GM18498 (cell line): ENCODE measurements at regions not wholly inside any gene's neighbourhood (a gene's known extent, or its start where the extent isn't known, plus 50 kb on each side); places are given as distances from the start of the nearest gene placed in this dataset.
"Not testable (repeated sequence)": the region's sequence is repeated elsewhere in the genome, so short reads cannot be mapped to it uniquely, and the experiment has no call there.

Source experiments
- ATAC-seq: cut with Tn5 transposase; IDR thresholded peaks from one replicate; pipeline ENCODE4 v1.9.1; 2021; ENCODE audit warnings: mild to moderate bottlenecking, moderate library complexity; ENCODE audit not compliant: unreplicated experiment

DNA sequence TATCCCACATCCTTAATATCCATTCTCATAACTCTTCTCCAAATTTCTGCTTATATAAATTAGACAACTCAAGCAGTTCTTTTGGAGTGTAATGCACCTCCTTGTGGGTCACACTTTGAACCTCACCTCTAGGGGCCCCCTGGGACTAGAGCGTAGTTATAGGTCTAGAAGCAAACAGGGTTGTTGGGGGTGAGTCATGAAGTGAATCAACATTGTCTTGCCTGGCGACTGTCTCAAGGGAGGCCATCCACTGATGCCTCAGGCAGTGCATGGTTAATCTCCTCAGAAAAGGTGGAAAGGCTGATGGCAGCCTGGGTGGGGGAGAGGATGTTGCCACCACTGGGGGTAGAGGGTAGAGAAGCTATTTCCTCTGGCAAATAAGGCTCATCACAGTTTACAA, 129.1 kb downstream of the TNFRSF21 start:
- no peak for ATAC-seq

GRCh38 chr6:47179286-47179685, 130.4 kb downstream of the TNFRSF21 start:
- no peak for ATAC-seq

- no peak for ATAC-seq
These were observed 133.5 kb upstream of the ADGRF1 start for GRCh38 chr6:47175656-47176055.

DNA sequence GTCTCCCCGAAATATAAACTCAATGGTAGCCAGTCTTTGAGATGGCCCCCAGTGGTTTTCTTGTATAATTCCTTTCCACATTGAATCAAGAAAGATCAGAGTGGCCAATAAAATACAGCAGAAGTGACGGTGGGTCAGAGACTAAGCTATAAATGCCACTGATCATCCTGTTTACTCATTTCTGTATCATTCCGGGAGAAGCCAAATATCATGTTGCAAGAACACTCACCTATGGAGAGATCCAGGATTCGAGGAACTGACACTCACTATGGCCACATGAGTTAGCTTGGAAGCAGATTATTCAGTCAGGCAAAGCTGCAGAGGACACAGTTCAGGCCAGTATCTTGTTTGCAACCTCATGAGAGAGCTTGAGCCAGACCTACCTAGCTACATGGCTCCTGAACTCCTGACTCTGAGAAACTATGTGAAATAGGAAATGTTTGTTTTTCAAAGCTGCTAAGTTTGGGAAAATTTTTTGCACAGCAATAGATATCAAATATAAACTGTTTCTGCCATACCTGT, 132.4 kb upstream of the ADGRF1 start:
- ATAC-seq = no peak

DNA sequence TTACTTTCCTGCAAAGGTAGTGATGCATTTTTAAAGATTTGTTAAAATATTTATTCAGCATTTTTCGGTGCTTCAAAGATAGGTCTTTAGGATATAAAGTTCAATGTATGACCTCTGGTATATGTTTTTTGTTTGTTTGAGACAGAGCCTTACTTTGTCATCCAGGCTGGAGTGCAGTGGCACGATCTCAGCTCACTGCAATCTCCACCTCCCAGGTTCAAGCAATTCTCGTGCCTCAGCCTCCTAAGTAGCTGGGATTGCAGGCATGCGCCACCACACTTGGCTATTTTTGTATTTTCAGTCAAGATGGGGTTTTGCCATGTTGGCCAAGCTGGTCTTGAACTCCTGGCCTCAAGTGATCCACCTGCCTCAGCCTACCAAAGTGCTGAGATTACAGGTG, 131.9 kb upstream of the ADGRF1 start:
- not testable (repeated sequence) for ATAC-seq

DNA sequence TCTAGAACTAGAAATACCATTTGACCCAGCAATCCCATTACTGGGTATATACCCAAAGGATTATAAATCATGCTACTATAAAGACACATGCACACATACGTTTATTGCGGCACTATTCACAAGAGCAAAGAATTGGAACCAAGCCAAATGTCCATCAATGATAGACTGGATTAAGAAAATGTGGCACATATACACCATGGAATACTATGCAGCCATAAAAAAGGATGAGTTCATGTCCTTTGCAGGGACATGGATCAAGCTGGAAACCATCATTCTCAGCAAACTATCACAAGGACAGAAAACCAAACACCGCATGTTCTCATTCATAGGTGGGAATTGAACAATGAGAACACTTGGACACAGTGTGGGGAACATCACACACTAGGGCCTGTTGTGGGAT, 131.0 kb upstream of the ADGRF1 start:
- not testable (repeated sequence) for ATAC-seq

DNA sequence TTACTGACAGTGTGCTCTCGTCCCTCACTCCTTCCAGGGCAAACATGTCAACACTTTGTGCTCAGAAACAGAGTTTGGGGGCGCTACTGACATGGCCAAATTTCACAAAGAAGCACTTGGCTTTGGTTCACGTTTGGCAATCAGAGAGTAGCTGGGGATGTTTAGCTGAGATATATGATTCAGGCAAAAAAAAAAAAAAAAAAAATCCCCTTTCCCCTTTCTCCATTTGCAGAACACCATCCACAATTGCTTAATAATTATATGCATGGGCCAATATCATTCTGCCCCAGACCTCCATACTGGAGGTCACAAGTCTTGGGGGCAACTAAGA, 128.4 kb upstream of the ADGRF1 start:
- no peak for ATAC-seq

DNA sequence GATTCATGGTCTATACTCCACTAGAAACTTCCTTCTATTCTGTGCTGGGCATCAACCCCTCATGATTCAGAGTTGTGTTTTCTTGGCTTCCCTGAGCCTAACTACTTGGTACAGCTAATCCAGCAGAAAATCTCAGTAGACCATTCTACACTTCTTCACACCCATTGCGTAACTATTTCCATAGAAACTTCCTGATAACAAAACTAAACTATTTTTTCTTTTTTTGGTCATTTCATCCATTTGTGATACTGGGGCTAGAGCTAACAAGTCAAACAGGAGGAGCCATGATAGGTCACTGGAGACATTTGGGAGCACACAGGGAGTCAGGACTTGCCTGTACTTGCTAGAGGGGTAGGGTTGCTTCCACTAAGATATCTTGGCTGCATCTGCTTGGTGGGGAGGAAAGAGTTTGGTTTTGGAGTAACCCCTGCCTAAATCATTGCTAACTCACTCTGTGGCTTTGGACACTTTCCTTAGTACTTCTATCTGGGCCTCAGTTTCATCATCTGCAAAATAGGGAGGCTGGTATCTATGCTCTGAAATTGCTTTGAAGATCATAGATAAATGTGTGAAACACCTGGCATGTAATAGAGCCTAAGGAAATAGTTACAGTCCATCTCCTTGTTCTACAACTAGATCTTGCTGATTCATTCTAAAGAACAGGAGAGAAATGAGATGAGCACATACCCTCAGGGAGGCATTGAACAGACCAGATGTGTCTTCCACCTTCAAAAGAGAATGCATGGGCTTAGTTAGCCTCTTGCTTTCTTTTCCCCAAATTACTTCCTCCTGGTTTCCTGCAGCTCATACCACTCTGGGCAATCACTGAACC, 127.9 kb upstream of the ADGRF1 start:
- no peak for ATAC-seq

DNA sequence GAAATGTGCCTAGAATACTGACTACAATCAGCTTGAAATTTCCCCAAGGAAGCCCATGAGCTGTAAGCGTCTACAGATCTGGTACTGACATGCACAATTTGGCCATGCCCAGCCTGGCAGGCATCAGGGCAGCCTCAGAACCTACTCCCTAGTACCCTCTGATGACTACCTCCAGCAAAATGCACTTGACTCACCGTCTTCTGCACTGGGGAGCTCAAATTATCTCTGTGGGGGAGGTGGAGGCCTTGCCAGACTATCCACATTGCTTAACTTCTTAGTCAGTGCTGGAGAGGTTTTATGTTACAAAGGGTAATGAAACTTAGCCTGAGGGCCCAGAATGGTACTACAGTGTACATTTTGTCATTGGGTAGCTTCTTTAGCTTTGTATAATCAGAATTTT, 126.0 kb upstream of the ADGRF1 start:
- no peak for ATAC-seq

- ATAC-seq = peak; percentile 90
These were observed 123.8 kb upstream of the ADGRF1 start for GRCh38 chr6:47165918-47166317.

DNA sequence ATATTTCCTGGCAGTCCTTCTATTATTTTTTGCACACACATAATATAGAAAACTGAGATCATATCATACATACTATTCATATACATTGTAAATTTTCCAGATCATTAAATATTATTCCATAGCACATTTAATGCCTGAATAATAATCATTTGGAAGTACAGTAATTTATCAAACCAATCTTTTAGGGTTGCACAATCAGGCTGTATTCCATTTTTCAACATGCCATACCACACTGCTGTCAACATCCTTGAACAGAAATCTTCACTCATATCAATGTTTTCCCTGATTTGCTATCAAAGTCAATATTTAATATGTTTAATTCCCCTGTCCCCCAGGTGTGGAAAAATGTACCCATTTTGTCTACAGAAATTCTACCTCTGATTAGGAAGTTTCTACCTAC, 122.7 kb upstream of the ADGRF1 start:
- ATAC-seq = no peak

DNA sequence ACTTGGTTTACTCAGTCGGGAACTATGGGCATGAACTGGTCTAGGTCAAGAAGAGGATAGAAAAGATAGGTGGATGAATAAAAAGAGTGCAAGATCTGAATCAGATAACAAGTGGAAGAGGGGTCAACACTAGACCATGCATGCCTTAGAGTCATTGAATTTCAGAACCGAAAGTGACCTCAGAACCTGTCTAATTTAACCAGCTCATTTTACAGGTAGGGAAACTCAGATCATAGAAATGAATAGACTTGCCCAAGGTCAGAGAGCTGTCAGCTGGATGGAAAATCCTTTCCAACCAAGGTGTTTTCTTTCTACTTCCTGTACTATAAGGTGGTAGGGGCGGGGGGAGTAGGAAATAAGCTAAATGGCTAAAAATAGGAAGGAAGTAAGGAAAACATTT, 121.4 kb upstream of the ADGRF1 start:
- ATAC-seq = no peak

- ATAC-seq = no peak
These were observed 120.7 kb upstream of the ADGRF1 start for GRCh38 chr6:47162793-47163192.

DNA sequence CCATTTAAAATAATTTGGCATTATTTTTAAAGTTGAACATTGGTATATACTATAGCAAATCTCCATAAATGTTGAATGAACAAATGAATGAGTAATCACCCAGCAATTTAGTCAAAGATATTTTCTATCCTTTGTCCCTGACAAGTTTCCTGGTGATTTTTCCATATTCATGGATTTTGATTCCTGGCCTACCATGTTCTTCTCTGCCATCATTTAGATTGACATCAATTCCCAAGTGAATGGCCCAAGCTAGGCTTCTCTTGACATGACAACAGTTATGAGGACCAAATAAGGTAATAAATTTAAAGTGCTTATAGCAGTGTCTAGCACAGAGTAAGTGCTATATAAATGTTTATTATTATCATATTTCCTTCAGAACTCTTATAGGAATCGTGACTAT, 120.1 kb upstream of the ADGRF1 start:
- ATAC-seq = no peak

GRCh38 chr6:47161176-47161687, 119.1 kb upstream of the ADGRF1 start:
- no peak for ATAC-seq

- ATAC-seq = no peak
These were observed 118.6 kb upstream of the ADGRF1 start for GRCh38 chr6:47160702-47161101.

DNA sequence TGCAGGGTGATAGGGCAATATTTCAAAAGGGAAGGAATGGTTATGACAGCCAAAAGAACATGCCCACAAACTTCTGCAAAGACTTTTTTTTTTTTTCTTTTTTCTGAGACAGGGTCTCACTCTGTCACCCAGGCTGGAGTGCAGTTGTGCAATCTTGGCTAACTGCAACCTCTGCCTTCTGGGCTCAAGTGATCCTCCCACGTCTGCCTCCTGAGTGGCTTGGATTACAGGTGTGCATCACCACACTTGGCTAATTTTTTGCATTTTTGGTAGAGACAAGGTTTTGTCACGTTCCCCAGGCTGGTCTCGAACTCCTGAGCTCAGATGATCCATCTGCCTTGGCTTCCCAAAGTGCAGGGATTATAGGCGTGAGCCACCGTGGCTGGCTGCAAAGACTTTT, 117.6 kb upstream of the ADGRF1 start:
- ATAC-seq = no peak

GRCh38 chr6:47157653-47158219, 115.6 kb upstream of the ADGRF1 start:
- no peak for ATAC-seq

GRCh38 chr6:47157063-47157462, 114.9 kb upstream of the ADGRF1 start:
- ATAC-seq = no peak

DNA sequence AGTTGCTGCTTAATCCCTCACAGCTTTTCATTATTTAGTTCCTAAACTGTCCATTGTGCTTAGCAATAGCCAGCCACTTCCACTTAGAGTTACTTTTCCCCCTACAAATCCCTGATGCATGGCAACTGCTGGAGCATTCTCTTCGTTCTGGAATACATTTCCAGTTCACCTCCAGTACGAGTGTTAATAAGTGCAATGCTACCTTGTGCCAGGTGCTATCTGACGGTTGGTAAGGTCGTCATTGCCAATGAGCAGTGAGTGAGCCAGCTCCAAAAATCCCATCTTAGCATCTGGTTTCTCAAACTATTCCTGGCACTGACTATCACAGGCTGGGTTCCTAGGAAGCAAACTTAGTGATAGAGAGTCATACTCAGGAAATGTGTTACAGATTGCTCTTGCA, 114.1 kb upstream of the ADGRF1 start:
- ATAC-seq = no peak

DNA sequence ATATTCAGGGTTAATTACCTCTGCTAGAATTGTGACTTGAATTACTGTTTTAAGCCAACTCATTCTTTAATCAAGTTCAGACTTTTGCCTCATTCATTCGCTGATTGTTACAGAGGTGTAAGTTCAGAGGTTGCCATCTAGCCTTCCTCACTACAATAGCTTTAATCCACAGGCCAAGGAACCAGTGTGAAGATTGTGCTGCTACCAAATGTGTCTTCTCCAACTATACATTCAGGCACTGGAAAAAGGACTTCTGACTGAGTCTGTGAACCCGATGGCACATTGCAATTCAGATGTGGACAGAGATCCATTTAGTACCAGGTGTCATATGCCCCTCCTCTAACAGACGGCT, 111.2 kb upstream of the ADGRF1 start:
- no peak for ATAC-seq

GRCh38 chr6:47152666-47153403, 110.7 kb upstream of the ADGRF1 start:
- no peak for ATAC-seq
